ENCODE measurements at regions not wholly inside any gene's neighbourhood (a gene's known extent, or its start where the extent isn't known, plus 50 kb on each side); places are given as distances from the start of the nearest gene placed in this dataset.

GRCh38 chr21:38659936-38660332, 145.8 kb upstream of the ETS2 start:
- no peak for DNase-seq (ENCODE audit: low read depth)

DNA sequence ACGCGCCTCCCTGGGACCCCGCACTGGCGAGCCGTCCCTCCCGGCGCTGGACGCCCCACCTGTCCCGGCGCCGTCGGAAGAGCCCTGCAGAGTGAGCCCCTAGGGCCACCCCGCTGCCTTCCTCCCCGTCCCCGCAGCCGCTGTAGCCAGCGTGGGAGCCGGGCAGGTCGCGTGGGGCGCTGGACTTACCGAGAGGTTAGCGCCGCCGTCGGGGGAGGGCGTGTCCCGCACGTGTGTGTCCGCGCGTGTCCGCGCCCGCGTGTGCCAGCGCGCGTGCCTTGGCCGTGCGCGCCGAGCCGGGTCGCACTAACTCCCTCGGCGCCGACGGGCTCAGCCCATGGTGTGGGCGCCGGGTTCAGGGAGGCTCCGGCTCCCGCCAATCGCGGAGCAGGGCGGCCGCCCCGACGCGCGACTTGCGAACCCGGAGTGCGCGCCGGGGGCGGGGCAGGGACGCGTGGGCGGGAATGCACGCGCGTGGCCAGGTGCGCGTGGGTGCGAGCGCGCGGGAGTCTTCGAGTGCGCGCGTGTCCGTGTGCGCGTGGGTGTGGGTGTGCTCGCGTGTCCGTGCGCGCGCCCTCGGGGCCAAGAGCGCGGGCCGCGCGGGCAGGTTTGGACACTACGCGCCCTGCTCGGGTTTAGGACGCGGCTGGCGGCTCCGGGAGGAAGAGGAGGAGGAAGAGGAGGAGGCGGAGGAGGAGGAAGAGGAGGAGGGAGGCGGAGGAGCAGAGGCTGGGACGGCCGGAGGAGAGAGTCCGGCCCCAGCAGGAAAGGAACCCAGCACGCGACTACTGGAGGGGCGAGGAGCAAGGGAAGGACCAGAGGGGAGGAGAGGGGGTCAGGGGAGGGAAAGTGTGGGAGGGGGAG, 145.2 kb upstream of the ETS2 start:
- DNase-seq (ENCODE audit: low read depth), result no peak

DNA sequence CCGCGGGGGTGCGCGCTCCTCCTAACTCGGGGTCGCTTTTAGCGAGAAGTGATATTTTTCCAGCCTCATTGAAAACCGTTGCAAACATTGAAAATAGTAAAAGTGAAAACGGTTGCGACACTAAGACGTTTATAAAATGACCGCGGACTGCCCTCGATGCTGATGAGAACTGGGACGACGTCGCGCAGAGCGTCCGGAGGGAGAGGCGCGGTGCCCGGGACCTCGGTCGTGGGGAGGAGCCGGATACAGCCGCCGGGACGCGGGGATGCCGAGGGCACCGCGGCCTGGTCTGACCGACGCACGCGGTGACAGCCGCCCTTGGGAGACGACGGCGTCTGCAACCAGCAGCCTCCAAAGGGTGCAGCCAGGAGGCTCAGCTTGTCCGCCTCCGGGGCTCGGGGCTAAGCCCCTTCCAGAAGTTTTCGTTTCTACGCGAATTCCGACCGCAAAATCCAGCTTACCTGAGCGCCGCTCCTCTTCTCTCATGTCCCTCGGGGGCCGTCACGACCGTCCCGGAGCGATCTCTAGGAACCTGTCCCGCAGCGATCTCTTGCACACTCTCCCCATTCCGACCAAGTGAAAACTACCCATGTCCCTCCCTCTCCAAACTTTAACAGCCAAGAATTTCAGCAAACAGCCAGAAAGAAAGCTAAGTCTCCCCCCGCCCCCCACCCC, 144.4 kb upstream of the ETS2 start:
- no peak for DNase-seq (ENCODE audit: low read depth)

DNA sequence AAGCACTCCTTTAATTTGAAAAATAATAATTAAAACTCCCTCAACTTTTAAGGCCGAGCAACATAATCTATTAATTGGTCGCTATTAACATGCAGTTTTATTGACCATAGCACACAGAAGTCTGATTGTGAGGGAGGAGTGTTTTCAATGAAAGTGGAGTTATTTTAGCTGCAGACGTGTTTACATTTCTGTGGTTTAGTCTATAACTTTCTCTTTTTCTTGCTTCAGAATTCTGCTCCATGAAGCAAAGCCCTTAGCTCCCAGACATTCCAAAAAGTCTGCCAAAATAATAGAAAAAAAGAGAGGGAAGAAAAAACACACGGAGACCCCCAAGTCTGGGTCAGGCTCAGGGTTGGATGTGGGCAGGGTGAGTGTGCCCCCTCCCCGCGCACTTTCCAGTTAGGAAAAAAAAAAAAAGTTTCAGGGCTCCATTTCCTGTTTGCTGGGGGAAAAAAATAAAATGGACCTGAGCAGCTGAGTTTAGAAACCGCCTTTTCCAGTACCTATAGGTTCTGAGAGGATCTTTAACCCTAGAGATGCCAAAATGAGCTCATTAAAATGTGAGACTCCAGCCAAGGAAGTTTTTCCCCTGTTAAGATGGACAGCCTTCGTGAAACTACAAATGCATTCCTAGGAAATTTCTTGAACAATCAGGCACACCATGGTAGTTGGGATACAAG, 143.7 kb upstream of the ETS2 start:
- DNase-seq (ENCODE audit: low read depth), result no peak

GRCh38 chr21:38663282-38663681, 142.4 kb upstream of the ETS2 start:
- DNase-seq (ENCODE audit: low read depth), result no peak

DNA sequence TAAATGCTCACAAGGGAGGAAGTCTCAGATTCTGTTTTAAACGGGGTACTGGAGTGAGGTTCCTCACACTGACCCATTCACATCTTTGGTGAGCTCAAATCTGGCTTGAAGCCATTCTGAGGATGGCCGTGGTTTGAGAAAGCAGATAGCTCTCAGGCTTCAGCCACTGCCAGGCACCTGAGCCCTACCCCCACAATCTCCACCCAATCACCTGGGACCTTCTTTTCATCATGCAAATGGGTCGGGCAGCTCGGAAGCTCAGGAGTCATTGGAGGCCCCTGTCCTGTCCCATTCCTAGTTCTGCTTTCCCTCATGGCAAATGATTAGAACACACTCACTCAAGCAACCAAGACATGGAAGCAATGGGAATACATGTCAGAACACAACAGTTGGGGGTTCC, 141.4 kb upstream of the ETS2 start:
- DNase-seq (ENCODE audit: low read depth), result no peak

DNA sequence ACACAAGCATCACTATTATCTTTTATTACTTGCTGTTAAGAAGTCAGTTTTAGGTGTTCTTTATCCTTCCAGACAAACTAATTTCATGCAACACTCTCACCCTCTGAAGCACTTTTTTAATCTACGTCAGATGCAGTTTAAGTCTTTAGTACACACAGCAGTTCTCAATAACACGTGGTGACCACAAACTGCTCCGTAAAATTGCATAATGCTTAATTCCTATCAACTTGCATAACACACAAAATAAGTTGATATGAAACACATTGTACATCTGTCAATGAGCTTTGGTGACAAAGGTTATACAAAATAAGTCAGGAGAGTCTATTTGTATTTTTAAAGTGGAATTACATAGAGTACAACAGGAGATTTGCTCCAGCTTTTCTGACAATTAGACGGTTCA, 140.9 kb upstream of the ETS2 start:
- DNase-seq (ENCODE audit: low read depth), result no peak

DNA sequence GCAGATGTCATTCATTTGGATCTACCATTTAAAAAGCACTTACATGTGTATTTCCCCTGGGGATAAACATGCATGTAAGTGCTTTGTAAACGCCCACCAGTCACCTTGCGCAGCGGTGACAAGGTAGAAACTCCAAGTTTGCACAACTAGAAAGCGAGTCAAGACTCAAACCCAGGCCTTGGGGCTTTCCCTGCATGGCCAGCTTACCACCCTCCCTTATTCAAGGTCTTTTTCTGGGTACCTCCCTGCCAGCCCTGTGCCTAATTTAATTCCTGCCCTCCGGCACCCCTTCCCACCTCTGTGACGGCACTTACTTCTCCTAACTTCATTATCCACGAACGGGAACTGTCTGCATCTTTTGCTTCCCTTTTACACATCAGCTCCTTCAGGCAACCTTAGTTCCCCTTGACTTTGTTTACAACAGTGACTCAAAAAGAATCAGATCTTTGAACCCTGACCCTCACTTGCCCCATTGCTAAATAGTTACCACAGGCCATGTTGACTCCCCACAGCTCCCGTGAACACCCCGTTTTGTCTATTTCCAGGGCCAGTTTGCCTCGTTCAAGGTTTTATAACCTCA, 138.3 kb upstream of the ETS2 start:
- DNase-seq (ENCODE audit: low read depth), result no peak

DNA sequence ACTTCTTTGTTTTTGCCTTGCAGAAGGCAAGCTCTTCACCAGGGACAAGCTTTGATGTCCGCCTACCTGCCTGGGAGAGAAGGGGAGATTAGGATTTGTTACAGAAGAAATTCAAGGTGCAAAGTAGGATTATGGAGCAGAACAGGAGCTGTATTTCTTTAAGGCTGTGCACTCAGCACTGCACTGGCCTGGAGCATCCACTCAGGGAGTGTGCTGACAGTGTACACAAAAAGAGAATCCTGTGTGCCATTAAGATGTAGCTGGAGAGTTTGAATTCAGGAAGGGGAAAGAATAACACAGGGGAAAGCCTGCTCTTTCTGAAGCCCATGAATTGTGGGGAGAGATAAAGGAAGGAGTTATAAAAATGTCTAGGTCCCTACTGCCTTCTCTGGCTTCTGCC, 137.7 kb upstream of the ETS2 start:
- DNase-seq (ENCODE audit: low read depth), result no peak

DNA sequence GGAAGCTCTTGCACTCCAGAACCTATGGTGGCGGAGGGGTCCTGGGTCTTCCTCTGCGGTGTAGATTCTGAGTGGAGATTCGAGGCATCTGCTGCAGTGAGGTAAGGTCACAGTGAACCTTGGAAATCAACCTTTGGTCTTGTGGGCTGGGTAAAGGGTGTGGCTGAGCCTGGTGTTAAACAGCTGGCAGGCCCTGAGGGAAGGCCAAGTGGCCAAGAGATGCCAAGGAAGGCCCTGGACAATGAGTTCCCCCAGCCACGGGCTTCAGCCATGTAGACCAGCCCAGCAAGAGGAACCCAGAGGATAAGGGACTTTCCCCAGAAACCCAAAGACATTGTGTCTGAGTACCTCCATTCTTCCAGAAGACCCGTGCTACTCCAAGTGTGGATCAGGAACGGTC, 137.2 kb upstream of the ETS2 start:
- DNase-seq (ENCODE audit: low read depth), result no peak

DNA sequence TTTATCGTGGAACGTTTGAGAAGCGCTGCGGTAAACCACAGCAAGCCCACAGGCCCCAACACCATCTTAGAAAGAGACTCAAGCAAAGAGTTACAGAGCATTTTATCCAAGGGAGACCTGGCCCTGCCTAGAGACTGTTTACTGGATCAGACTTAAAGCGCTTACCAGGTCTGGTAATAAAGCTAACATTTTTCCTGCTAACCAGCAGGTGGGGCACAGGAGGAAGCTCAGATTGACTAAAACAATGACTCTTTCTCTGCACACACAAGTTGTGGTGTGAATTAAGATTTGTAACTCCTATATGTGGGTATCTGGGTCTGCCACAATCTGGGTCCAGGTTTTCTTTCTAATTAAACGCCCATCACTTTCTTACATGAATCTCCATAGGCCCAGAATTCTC, 136.5 kb upstream of the ETS2 start:
- no peak for DNase-seq (ENCODE audit: low read depth)

- no peak for DNase-seq (ENCODE audit: low read depth)
Measured at GRCh38 chr21:38670861-38671260, 134.9 kb upstream of the ETS2 start.

DNA sequence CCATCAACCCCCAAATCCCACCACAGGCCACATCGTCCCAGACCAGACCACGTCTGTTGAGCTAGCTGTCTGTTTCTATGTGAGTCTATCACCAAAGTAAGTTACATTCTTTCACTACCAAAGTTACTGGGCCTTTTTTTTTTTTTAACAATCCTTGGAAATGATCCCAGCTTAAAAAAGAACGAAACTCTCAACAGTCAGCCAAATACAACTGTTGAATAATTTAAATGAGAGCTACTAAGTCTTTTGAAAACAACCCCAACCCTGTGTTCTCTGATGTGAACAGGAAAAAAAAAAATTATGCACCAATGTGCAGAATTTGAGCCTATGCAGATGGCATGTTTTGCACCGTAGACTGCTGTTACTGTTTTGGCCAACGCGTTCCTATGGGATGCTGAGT, 134.0 kb upstream of the ETS2 start:
- DNase-seq (ENCODE audit: low read depth), result no peak

DNA sequence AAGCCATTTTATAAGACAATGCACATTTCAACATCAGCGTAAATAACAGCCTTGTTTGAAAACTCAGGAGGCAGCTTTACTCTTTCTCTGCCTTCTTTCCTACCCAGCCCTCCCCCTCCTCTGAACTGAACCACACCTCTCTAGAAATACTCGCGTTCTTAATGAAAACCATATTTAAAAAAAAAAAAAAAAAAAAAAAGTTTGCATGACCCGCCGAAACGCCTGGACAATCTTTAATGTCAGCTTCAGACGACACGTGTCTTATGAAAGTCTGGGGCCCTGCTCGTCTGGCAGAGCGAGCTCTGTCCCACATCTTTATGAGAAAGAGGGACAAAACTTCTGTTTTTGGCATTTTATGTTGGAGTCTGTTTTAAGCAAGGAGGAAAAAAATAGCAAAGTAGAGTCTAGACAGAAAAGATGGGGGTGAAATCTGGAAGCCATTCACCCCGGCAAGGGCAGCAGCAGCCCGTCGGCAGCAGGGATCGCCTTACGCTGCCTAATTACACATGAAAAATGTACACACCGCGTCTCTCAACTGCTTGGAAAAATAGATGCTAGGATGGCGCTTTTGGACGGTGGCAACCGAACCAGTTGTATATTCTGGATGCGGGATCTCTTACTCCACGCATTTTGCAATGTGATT, 130.4 kb upstream of the ETS2 start:
- no peak for DNase-seq (ENCODE audit: low read depth)

GRCh38 chr21:38678827-38679226, 126.9 kb upstream of the ETS2 start:
- DNase-seq (ENCODE audit: low read depth), result no peak

- DNase-seq (ENCODE audit: low read depth), result no peak
Measured at GRCh38 chr21:38679534-38679933, 126.2 kb upstream of the ETS2 start.

- DNase-seq (ENCODE audit: low read depth), result no peak
Measured at GRCh38 chr21:38680401-38680800, 125.3 kb upstream of the ETS2 start.

GRCh38 chr21:38683222-38683621, 122.5 kb upstream of the ETS2 start:
- DNase-seq (ENCODE audit: low read depth), result no peak

- DNase-seq (ENCODE audit: low read depth), result no peak
Measured at GRCh38 chr21:38688068-38688467, 117.7 kb upstream of the ETS2 start.

GRCh38 chr21:38691631-38692030, 114.1 kb upstream of the ETS2 start:
- no peak for DNase-seq (ENCODE audit: low read depth)

DNA sequence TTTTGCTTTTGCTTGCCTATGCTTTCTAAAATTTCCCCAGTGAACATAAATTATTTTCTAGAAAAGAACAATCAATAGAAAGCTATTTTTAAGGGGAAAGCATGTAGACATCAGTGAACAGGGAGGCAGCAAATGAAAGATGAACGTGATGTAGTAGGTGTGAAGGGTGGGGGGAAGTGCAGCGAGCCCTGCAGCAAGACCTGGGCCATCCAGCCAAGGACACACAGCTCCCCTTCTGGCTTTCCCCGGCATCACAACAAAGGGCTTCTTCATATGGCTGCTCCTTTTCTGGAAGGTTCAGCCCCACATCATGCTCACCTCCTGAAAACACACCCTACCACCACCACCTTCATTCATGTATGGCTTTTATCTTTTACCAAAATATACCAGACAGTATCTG, 109.2 kb upstream of the ETS2 start:
- no peak for DNase-seq (ENCODE audit: low read depth)

DNA sequence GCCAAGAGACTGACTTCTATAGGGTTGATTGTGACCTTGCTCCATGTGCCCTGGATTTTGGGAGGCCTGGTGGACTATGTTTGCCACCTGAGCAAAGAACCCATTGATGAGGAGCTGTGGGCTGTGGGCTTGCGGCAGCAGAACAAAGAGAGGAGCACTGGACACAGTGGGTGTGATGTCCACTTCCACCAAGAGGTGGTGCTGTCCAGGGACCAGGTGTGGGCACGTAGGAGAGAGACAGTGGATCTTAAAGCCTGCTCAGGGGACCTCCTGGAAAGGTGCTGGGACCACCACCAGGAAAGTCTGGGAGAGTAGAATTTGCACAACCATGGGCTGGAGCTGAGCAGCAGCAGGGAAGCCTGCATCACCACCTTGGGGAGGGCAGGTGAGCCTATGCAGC, 106.7 kb upstream of the ETS2 start:
- DNase-seq (ENCODE audit: low read depth), result no peak

All from activated T-cell treated with anti-CD3 and anti-CD28 coated beads for 24 hours (primary cell).